DND-41 (cell line): ENCODE measurements at regions not wholly inside any gene's neighbourhood (a gene's known extent, or its start where the extent isn't known, plus 50 kb on each side); places are given as distances from the start of the nearest gene placed in this dataset.

Source experiments
- CTCF ChIP-seq: IDR thresholded peaks from 2 replicates; pipeline ENCODE4 v1.5.1; 2012; ENCODE audit warnings: borderline replicate concordance, low read length, moderate library complexity, mild to moderate bottlenecking; ENCODE audit not compliant: poor library complexity, severe bottlenecking; ENCODE audit errors: extremely low read depth
- EZH2 ChIP-seq: IDR thresholded peaks from 3 replicates; pipeline ENCODE4 v1.6.1; 2012; ENCODE audit warnings: borderline replicate concordance, low read depth, mild to moderate bottlenecking, moderate library complexity, low read length, inconsistent platforms; ENCODE audit not compliant: severe bottlenecking

- TF ChIP-seq CTCF (no peak), EZH2 (no peak)
Observed at GRCh38 chr10:61825001-61825400, 76.5 kb upstream of the ARID5B start.
